Inflammatory macrophage (primary cell): ENCODE measurements at regions not wholly inside any gene's neighbourhood (a gene's known extent, or its start where the extent isn't known, plus 50 kb on each side); places are given as distances from the start of the nearest gene placed in this dataset.
"Not testable (repeated sequence)": the region's sequence is repeated elsewhere in the genome, so short reads cannot be mapped to it uniquely, and the experiment has no call there.

ENCODE experiments used
- DNase-seq, 2 donors: peaks; one replicate each; pipeline ENCODE4 v3.0.0-alpha.2; 2020 to 2022

DNA sequence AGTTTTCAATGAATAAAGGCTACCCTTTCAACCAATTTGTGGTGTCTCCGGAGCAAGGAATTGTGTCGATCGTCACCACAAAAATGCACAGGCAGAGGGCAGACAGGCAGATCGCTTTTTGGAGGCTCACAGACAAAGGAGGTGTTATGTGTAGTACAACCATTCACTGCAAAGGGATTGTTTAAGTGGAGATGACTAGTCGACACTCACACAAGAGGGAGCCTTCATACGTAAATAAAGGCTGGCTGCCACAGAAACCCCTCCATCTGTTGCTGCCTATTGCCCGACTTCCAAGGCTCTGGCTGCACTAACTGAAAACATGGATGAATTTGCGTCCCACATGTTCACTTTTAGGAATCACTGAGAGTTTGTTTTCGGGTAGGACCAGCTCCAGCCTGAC, 281.1 kb downstream of the NKX6-1 start:
- DNase-seq = no peak

DNA sequence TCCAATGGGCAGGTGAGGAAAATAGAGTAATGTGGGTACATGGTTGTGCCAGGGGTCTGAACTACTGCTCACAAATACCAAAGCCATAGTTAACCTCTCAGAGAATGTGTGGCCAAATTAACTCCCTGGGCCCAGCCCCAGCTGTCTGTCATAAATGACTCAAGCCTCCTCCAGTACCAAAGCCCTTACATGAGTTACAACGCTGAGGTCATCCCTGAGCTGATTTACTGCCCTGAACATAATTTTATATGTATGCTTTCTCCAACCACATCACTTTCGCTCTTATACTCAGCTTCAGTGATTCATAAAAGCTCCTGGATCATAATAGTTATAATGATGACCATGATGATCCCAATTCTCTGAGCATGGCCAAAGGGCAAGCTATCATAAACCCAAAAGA, 283.9 kb downstream of the NKX6-1 start:
- no peak for DNase-seq

DNA sequence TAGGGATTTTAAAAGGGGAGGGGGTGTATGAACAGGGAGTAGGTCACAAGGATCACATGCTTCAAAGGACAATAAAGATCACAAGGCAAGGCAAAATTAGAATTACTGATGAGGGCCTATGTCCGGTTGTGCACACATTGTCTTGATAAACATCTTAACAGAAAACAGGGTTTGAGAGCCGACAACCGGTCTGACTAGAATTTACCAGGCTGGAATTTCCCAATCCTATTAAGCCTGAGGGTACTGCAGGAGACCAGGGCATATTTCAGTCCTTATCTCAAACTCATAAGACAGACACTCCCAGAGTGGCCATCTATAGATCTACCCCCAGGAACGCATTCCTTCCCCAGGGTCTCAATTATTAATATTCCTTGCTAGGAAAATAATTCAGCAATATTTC, 292.9 kb downstream of the NKX6-1 start:
- DNase-seq = not testable (repeated sequence)

DNA sequence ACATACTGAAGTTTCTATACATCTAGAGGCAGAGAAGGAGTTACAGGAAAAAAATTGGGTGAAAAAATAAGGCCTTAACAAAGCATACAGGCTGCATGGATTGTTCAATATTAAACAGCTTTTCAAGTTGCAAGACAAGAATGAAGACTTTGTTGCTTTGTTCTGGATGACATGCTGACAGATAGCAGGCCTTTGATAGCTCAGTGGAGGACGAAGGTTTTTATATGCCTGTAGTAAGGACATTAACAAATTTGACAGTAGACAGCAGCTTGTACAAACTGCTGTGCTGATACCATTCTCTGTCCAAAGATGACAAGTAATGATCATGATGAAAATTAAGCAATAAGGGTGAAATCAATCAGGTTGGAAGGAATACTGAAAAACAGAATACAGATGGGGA, 309.9 kb downstream of the NKX6-1 start:
- no peak for DNase-seq

DNA sequence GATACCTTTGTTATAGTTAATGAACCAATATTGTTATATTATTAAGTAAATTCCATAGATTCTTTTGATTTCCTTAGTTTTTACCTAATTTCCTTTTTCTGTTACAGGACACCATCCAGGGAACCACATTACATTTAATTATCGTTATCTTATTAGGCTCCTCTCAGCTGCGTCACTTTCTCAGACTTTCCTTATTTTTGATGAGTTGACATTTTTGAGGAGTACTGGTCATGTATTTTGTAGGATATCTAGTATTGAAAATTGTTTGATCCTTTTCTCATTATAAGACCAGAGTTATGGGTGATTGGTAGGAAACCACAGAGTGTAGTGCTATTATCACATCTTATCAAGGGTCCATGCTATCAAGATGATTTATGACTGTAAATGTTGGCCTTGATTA, 319.7 kb downstream of the NKX6-1 start:
- DNase-seq = no peak

DNA sequence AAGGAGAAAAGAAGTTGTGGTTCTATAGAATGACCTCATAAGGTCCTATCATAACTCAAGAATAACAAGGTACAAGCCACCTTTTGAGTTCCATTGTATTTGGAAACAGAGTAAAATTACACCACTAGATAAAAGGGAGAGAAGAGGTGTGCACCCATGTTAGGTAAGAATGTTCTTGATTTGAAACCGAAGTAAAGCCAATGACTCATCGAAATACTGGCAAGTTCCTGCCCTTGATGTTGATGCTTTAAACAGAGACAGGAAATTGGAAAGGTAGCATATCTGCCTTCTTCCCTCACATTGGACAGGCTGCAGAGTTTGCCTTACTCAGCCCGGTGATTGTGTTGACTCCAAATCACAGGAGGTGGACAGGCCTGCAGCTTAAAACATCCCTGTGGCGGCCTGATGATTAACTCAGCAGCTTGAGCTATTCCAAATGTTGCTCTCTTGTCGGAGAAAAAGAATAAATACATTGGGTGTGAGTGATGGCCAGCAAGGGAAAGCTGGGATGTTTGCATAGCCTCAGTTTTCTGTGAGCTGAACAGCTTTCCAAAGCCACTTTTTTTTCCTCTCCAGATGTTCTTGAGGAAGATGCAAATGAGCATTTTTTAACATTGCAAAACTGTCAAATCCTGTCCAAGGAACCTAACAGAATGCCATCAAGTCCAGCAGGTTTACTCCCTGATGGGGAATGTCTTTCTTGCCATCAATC, 321.1 kb downstream of the NKX6-1 start:
- no peak for DNase-seq

DNA sequence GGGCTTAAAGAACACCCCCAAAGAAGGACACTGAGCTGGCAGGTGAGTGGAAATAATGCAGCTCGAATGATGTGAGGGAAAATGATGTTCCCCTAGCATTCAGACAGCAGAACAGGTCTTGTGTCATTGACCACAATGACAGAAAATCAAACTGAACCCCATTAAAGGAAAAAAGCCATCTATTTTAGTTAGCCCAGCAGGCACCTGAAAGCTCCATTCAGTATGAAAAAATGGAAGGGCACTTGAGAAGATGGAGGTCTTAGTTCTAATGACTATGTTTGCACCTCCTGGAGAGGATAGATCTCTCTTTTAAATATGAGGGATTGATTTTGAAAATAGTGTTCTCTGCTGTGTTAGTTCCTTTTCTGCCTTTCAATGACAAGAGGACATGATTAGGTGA, 323.1 kb downstream of the NKX6-1 start:
- no peak for DNase-seq

DNA sequence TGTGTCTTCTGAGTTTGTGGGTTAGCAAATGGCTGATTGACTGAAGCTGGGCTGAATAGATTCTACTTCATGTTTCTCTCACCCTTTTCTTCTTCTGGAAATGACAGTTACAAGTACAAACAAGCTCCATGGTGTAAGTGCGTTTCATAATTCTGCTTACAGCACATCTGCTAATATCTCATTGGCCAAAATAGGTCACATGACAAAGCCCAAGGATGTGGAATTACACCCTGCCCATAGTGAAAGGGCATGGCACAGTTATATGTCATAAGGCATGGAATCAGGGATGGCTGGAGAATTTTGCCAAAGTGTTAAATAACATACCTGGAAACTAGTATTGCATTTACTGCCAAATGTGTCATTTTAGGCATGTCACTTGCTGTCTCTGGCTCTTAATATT, 327.2 kb downstream of the NKX6-1 start:
- DNase-seq = no peak

DNA sequence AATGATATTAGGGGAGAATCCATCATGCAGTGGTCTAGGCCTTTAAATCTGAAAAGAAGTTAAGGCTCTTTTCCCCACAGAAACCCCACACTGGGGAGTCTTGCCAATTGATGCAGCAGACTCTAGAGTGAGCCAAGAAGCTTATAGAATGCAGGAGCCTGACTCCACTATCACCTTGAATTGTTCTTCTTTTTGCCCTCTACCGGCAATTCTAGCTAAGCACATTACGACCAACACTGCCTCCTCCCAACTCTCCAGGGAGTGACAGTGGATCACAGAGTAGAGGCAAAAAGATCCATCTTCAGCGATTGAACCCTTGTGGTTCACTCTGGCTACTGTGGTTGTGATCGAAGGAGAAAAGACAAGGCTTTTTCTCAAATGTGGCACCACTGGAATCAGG, 331.5 kb downstream of the NKX6-1 start:
- no peak for DNase-seq

DNA sequence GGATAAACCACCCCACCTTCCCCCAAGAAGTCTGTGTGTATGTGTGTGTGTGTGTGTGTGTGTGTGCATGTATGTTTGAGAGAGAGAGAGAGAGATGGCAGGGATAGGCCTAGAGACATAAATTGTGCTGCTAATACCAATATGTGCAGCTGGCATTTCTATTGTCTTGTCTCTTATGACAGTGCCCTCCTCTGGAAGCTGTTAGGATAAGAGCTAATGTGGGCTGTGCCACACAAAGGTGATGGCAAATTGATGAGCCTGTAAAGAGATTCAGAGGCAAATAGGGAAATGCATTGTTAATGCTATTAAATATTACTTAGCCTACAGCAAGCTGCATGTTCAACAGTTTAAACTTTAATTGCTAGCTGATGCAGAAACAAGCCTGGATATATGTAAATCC, 332.0 kb downstream of the NKX6-1 start:
- no peak for DNase-seq

DNA sequence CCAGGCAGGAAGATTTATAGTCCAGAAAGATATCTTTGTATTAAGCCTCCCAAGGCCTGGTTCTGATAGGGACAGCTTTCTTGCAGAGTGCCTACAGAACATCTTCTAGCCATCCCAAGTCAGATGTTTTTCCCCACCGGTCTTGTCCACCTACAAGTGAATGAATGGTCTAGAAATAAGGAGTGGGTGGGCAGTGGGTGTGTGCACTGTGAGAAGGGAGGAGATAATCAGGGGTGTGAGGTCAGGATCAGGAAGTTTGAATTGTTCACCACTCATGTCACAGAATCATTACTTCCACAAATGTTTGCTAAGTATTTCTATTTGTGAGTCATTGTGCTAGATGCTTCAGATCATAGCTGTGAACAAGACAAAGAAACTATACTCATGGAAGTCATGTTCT, 332.6 kb downstream of the NKX6-1 start:
- DNase-seq = no peak

DNA sequence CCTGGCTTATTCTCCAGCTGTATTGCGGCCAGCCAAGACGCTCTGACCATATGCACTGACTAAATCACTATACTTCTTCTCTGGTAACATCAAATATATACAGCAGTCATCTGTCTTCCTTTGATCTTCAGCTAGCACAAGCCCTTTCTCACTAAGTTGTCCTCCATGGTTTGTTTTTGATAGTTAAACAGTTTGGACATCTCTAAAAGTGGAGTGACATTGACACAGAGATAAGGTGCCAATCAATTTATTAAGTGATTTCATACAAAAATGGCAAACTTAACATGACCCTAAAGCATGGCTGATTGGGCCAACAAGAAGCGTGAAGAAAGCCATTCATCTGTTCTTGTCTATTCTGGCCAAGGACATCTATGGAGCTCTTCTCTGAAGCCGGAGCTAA, 334.9 kb downstream of the NKX6-1 start:
- DNase-seq = no peak

DNA sequence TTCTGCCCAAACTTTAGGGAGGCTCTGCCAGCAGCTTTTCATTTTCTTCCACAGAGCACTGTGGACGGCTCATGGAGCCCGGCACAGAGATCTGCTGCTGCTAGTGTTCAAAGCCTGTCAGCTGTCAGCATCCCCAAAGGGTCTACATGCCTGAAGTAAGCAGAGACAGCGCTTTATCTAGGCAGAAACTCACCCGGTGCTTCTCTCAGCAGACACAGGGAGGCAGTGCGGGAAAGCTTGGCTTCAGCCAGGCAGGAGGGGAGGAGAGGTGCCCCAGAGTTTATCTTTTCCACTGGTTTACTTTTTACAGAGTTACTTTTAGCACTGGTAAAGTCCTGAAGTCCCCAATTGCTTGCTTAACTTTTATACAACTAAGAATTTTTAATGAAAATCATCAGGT, 339.3 kb downstream of the NKX6-1 start:
- DNase-seq = no peak

DNA sequence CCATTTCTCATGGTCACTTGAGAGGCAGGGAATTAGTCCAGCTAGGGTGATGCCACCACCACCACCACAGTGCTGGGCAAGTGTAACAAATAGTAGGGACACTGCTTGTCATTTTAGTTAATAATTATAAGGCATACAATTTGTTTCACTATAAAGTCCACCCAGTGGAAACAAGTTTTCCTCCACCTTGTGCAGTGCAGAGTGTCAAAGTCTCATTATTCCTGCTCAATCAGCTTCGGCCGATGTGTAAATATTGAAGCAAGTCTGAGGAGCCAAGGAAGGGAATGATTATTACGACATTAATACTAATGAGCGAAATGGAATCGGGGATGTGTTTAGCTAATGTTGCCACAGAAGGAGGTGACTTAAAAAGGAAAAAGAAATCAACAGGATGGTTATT, 340.4 kb downstream of the NKX6-1 start:
- no peak for DNase-seq

DNA sequence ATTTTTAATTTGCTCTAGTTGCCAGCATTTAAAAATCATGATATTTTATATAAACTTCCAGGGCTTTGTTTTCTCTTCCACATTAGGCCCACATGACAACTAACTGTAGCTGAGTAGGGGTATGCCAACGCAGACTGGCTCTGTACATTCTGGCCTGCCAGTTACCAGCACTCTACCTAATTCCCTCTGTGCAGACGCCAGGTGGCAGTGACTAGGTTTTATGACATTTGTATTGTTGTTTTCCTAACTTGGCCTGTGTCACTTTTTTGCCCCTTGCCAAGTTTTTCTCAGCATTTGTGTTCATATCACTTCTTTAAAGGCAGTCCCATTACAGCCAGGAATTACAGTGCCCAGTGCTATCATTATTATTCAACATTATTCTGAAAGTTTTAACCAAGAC, 347.5 kb downstream of the NKX6-1 start:
- DNase-seq = no peak

DNA sequence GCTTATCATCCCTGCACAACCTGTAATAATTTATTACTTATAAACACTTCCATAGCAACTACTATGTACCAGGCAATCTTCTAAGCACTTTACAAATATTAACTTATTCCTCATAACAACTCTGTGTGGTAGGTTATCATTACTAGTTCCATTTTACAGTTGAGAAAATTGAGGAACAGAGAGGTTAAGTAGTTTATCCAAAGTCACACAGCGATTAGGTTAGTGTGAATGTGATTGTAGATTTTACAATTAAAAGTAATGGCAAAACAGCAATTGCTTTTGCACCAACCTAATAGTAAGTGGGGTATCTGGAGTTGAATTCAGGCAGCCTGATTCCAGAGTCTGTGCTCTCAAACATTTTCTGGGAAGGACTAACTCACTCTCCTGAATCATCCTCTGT, 348.9 kb downstream of the NKX6-1 start:
- DNase-seq = no peak

DNA sequence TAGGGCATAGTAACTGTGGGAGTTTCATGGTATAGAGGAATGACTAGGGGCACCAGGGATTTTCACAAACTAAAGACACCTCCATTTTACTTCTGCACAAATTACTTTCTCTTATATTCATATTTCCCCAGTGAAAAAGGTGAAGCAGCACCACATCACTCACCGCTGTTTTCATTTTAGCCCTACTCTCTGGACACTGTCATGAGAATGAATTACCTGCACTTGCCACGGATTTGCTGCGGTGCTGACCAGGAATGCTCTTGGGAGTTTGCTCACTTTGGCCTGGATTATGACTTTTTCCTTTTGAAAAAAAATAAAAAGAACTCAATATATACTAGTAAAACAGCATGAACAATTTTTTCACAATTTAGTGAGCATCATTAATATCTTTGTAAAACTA, 351.3 kb downstream of the NKX6-1 start:
- no peak for DNase-seq

DNA sequence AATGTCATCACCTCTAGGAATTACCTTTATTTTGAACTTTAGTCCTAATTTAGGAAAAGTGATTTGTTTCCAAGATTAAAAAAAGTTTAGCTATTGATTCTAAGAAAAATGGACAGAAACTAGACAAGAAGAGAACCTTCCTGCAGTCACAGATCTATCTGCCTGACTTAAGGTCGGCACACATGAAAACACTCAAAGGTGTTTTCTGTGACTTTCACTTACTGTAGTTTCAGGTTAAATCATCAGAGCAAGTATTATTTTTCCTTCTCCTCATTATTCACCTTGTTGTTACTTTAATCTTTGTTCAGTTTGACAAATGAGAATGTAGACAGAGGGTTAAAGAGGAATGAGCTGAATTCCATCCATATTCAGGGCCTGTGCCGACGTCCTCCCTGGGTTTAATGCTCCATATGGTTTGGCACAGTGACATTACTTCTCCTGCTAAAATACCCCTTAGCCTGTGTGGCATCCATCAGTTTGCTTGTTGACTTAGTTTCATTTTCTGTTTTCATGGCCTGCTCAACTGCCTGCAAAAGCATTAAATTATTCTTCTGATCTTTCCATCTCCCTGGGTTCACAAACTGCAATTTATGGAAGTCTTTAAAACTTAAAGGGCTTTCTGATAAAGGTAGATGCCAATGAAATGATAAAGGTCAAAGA, 352.7 kb downstream of the NKX6-1 start:
- DNase-seq = no peak

DNA sequence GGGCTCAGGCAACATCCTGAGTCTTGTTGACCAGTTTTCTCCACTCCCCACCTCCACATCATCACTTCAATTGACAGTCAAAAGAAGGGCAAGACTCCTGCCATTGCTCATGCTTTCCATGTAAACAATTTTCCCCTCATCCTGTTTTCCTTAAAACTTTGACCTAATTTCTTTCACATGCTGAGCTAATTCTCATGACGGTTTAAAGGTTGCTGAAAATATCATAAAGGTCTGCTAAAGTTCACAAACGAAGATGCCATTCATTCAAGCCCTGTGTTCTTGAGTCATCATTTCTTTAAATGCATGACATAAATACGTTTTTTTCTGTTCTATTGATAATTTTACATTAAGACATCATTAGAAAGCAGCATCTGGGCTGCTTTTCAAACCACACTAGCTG, 353.9 kb downstream of the NKX6-1 start:
- no peak for DNase-seq

DNA sequence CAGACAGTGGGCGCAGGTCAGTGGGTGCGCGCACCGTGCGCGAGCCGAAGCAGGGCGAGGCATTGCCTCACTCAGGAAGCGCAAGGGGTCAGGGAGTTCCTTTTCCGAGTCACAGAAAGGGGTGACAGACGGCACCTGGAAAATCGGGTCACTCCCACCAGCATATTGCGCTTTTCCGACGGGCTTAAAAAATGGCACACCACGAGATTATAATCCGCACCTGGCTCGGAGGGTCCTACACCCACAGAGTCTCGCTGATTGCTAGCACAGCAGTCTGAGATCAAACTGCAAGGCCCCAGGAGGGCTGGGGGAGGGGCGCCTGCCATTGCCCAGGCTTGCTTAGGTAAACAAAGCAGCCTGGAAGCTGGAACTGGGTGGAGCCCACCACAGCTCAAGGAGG, 372.2 kb downstream of the NKX6-1 start:
- not testable (repeated sequence) for DNase-seq

DNA sequence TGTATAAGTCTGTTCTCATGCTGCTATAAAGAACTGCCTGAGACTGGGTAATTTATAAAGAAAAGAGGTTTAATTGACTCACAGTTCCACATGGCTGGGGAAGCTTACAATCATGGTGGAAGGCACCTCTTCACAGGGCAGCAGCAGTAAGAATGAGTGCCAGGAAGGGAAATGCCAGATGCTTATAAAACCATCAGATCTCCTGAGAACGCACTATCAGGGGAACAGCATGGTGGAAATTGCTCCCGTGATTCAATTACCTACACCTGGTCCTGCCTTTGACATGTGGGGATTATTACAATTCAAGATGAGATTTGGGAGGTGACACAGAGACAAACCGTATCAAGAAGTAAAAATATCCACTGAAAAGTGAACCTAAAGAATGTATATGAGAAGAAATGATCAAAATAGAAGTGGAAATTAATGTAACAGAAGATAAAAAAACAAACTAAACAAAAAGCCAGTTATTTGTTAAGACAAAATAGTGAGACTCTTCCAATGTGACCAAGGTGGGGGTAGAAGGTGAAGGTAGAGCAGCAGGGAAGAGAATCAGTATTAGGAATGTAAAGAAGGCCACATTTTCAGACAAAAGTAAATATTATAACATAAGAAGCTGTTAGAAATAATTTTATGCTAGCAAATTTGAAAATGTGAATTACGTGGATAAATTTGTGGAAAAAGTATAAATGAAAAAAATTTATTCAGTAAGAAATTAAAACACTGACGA, 372.9 kb downstream of the NKX6-1 start:
- DNase-seq = no peak

DNA sequence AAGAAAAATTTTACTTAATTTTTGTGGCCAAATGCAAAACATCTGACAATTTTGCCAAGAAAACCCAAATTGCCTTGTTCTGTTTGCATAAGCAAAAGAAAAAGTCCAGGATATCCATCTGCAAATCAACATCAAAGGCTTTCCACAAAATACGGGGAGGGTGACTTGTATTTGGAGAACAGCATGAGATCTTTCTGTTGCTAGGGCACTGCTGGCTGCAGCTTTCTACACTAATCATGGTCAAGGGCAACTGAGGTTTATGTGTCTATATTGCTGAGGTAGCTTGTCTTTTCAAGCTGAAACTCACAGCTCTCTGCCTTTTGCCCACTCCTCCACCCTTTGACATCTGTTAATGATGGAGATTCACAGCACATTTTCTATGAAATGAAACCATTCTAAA, 389.1 kb downstream of the NKX6-1 start:
- DNase-seq = no peak

DNA sequence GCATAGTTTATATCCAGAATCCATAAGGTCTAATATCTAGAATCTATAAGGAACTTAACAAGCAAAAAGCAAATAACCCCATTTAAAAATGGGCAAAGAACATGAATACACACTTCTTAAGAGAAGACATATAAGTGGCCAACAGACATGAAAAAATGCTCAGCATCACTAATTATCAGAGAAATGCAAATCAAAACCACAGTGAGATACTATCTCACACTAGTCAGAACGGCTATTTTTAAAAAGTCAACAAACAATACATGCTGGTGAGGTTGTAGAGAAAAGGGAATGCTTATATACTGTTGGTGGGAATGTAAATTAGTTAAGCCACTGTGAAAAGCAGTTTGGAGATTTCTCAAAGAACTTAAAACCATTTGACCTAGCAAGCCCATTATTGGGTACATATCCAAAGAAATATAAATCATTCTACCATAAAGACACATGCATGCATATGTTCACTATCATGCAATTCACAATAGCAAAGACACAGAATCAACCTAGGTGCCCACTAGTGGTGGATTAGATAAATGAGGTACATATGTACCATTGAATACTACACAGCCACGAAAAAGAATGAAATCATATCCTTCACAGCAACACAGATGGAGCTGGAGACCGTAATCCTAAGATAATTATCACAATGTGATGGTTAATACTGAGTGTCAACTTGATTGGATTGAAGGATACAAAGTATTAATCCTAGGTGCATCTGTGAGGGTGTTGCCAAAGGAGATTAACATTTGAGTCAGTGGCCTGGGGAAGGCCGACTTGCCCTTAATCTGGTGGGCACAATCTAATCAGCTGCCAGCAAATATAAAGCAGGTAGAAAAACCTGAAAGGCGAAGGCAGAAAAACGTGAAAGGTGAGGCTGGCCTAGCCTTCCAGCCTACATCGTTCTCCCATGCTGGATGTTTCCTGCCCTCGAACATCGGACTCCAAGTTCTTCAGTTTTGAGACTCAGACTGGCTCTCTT, 397.2 kb downstream of the NKX6-1 start:
- not testable (repeated sequence) for DNase-seq
